Keratinocyte (primary cell): ENCODE measurements at regions not wholly inside any gene's neighbourhood (a gene's known extent, or its start where the extent isn't known, plus 50 kb on each side); places are given as distances from the start of the nearest gene placed in this dataset.

Source experiments
- DNase-seq: peaks from one replicate; pipeline ENCODE4 v3.0.0-alpha.2; 2011; ENCODE audit warnings: low read depth, missing footprints, low spot score
- FAIRE-seq: peaks from 2 replicates; lab custom pipeline; 2011; peaks lifted over from hg19 to GRCh38; lab: Jason Lieb, UNC
- H2AFZ ChIP-seq: 2 replicates; pipeline ENCODE4 v1.6.0; 2012; ENCODE audit warnings: low read length, control low read depth, inconsistent platforms; ENCODE audit not compliant: control insufficient read depth
- H3K27ac ChIP-seq: 2 replicates; pipeline ENCODE4 v1.5.1; 2011; ENCODE audit warnings: low read length; ENCODE audit not compliant: control insufficient read depth, insufficient read depth
- H3K27me3 ChIP-seq: 3 replicates; pipeline ENCODE4 v1.6.0; 2011; ENCODE audit warnings: low read length; ENCODE audit not compliant: control insufficient read depth, insufficient read depth; ENCODE audit errors: extremely low read depth
- H3K36me3 ChIP-seq, 2 experiments: 2 replicates in 1 of 2; 3 replicates in 1 of 2; pipeline ENCODE4 v1.5.1; 2011; ENCODE audit warnings: low read length in 2 of 2, mild to moderate bottlenecking in 1 of 2; ENCODE audit not compliant: control insufficient read depth in 2 of 2, insufficient read depth in 2 of 2; ENCODE audit errors: extremely low read depth in 1 of 2
- H3K4me1 ChIP-seq: 3 replicates; pipeline ENCODE4 v1.5.1; 2011; ENCODE audit warnings: low read length; ENCODE audit not compliant: control insufficient read depth, insufficient read depth; ENCODE audit errors: extremely low read depth
- H3K4me2 ChIP-seq: 3 replicates; pipeline ENCODE4 v1.6.0; 2011; ENCODE audit warnings: low read depth, low read length; ENCODE audit not compliant: control insufficient read depth, insufficient read depth; ENCODE audit errors: extremely low read depth
- H3K4me3 ChIP-seq, 3 experiments: fragments of 200-600 bp in 1 of 3; sonication (generic) in 1 of 3; 2 replicates in 2 of 3; 3 replicates in 1 of 3; pipeline ENCODE4 v1.5.1; 2011 to 2016; ENCODE audit warnings: low read length in 3 of 3, mild to moderate bottlenecking in 3 of 3, control low read depth in 2 of 3, inconsistent platforms in 1 of 3, low read depth in 1 of 3, mixed read lengths in 1 of 3, mixed run types in 1 of 3, moderate library complexity in 1 of 3; ENCODE audit not compliant: control insufficient read depth in 2 of 3, insufficient read depth in 2 of 3; ENCODE audit errors: extremely low read depth in 1 of 3
- H3K79me2 ChIP-seq: 2 replicates; pipeline ENCODE4 v1.6.0; 2012; ENCODE audit warnings: low read length; ENCODE audit not compliant: control insufficient read depth, insufficient read depth
- H3K9ac ChIP-seq: 3 replicates; pipeline ENCODE4 v1.6.0; 2011; ENCODE audit warnings: low read length; ENCODE audit not compliant: control insufficient read depth, insufficient read depth; ENCODE audit errors: extremely low read depth
- H3K9me1 ChIP-seq: 3 replicates; pipeline ENCODE4 v1.6.0; 2011; ENCODE audit warnings: low read length; ENCODE audit not compliant: control insufficient read depth, insufficient read depth; ENCODE audit errors: extremely low read depth
- H3K9me3 ChIP-seq: 2 replicates; pipeline ENCODE4 v1.5.1; 2012; ENCODE audit warnings: low read depth, low read length; ENCODE audit not compliant: control insufficient read depth
- H4K20me1 ChIP-seq: 3 replicates; pipeline ENCODE4 v1.6.0; 2011; ENCODE audit warnings: low read length; ENCODE audit not compliant: control insufficient read depth, insufficient read depth; ENCODE audit errors: extremely low read depth
- EZH2 ChIP-seq: IDR thresholded peaks from one replicate; pipeline ENCODE4 v1.6.1; 2012; ENCODE audit warnings: inconsistent platforms, mild to moderate bottlenecking, low read length, moderate library complexity
- dilution Hi-C: fragments of 300-500 bp; cut with MboI; formaldehyde crosslinking; loops from one replicate; pipeline ENCODE4 v1.7.0; 2020; ENCODE audit warnings: low sequenced_read_pairs; ENCODE audit not compliant: extremely low pct_ligation_motif_present
- TF ChIP-seq, protein P1 (sequence below), 3 experiments: IDR thresholded peaks in 1 of 3; conservative IDR thresholded peaks in 1 of 3; optimal IDR thresholded peaks in 1 of 3; 2 replicates in 2 of 3; 3 replicates in 1 of 3; pipeline versions ENCODE3 to v1.5.1; 2011; ENCODE audit warnings: low read length in 3 of 3, mild to moderate bottlenecking in 3 of 3, moderate library complexity in 2 of 3, control low read depth in 1 of 3, inconsistent platforms in 1 of 3; ENCODE audit not compliant: insufficient read depth in 2 of 3; ENCODE audit errors: extremely low read depth in 1 of 3

GRCh38 chr17:34015253-34015652 is 239.8 kb upstream of the CCL2 start:
- Histone ChIP-seq H3K27me3 (no peaks in the 10 kb centered on the region), H3K36me3 (no peaks in the 10 kb centered on the region), H3K9me1 (no peaks in the 10 kb centered on the region), H3K9me3 (no peaks in the 10 kb centered on the region), H2AFZ (no peak overlapping the region), H3K4me2 (no peak overlapping the region), H4K20me1 (no peaks in the 10 kb centered on the region), H3K79me2 (no peaks in the 10 kb centered on the region), H3K4me1 (no peaks in the 10 kb centered on the region), H3K27ac (no peak overlapping the region), H3K4me3 (no peak overlapping the region), H3K9ac (no peak overlapping the region)
- FAIRE-seq (no peak), DNase-seq (no peak)
- dilution Hi-C loops = no loop called here
- TF ChIP-seq, protein P1, sequence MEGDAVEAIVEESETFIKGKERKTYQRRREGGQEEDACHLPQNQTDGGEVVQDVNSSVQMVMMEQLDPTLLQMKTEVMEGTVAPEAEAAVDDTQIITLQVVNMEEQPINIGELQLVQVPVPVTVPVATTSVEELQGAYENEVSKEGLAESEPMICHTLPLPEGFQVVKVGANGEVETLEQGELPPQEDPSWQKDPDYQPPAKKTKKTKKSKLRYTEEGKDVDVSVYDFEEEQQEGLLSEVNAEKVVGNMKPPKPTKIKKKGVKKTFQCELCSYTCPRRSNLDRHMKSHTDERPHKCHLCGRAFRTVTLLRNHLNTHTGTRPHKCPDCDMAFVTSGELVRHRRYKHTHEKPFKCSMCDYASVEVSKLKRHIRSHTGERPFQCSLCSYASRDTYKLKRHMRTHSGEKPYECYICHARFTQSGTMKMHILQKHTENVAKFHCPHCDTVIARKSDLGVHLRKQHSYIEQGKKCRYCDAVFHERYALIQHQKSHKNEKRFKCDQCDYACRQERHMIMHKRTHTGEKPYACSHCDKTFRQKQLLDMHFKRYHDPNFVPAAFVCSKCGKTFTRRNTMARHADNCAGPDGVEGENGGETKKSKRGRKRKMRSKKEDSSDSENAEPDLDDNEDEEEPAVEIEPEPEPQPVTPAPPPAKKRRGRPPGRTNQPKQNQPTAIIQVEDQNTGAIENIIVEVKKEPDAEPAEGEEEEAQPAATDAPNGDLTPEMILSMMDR (optimal IDR thresholded peaks at IDR 0.05 in 1 of 3, IDR thresholded peaks at IDR 0.05 in 1 of 3, conservative IDR thresholded peaks at IDR 0.05 in 1 of 3; ENCODE audit: extremely low read depth in 1 of 3, insufficient read depth in 2 of 3, low read length in 3 of 3) = no peak
- no peak for TF ChIP-seq EZH2

- Histone ChIP-seq H3K36me3 (no peaks in the 10 kb centered on the region), H4K20me1 (no peaks in the 10 kb centered on the region), H3K9ac (no peak overlapping the region), H3K9me1 (no peaks in the 10 kb centered on the region), H3K27me3 (no peaks in the 10 kb centered on the region), H3K9me3 (no peaks in the 10 kb centered on the region), H3K4me3 (no peak overlapping the region), H2AFZ (no peak overlapping the region), H3K79me2 (no peaks in the 10 kb centered on the region), H3K27ac (no peak overlapping the region), H3K4me1 (no peaks in the 10 kb centered on the region), H3K4me2 (no peak overlapping the region)
- dilution Hi-C loops = no loop called here
- FAIRE-seq (no peak), DNase-seq (no peak)
- TF ChIP-seq EZH2 = no peak
- TF ChIP-seq, protein P1 (optimal IDR thresholded peaks at IDR 0.05 in 1 of 3, IDR thresholded peaks at IDR 0.05 in 1 of 3, conservative IDR thresholded peaks at IDR 0.05 in 1 of 3; ENCODE audit: extremely low read depth in 1 of 3, insufficient read depth in 2 of 3, low read length in 3 of 3) = no peak
Observed at GRCh38 chr17:34024386-34024785, 230.7 kb upstream of the CCL2 start.
